C4-2B (cell line): ENCODE measurements at regions not wholly inside any gene's neighbourhood (a gene's known extent, or its start where the extent isn't known, plus 50 kb on each side); places are given as distances from the start of the nearest gene placed in this dataset.

Source experiments
- CTCF ChIP-seq: fragments of 450-650 bp; conservative IDR thresholded peaks from 2 replicates; pipeline ENCODE4 v1.5.1; 2017; ENCODE audit warnings: mild to moderate bottlenecking
- ZFX ChIP-seq: fragments of 450-650 bp; IDR thresholded peaks from 2 replicates; pipeline ENCODE4 v1.6.1; 2017

GRCh38 chr13:73653688-73654087, 480.5 kb downstream of the KLF12 start:
- TF ChIP-seq CTCF: no peak
- no peak for TF ChIP-seq ZFX
